ENCODE measurements at regions not wholly inside any gene's neighbourhood (a gene's known extent, or its start where the extent isn't known, plus 50 kb on each side); places are given as distances from the start of the nearest gene placed in this dataset.

- CTCF ChIA-PET (ENCODE audit: partially characterized antibody): interaction anchor here (0.7 to 4.0 kb wide), 47 partner anchors 9 to 852 kb away, joined by 3 to 45 read pairs (median 4); no protein-coding TSS in a partner anchor
- Histone ChIP-seq H2BK5ac (ENCODE audit: low read depth, low read length) (no peak overlapping the region), H2BK15ac (ENCODE audit: low read length) (no peak overlapping the region), H2AFZ (ENCODE audit: low read length) (peak overlapping the region; percentile 18; the same call in 1 of the 2 replicates), H3K27me3 (replicated peaks in 1 of 4; ENCODE audit: control insufficient read depth in 3 of 4, extremely low read depth in 1 of 4, insufficient read depth in 3 of 4, low read length in 3 of 4) (peaks cover 0 to 1% (median 0%) of the 10 kb centered on the region in 4 experiments; a peak in 2 of 7 replicates), H2BK12ac (ENCODE audit: low read depth, low read length) (no peak overlapping the region), H4K91ac (replicated peaks; ENCODE audit: insufficient read length, low read length) (no peak overlapping the region), H2BK120ac (replicated peaks; ENCODE audit: low read depth, low read length) (no peak overlapping the region), H3K18ac (ENCODE audit: extremely low read depth, low read length) (no peak overlapping the region), H3K9me3 (ENCODE audit: insufficient read depth in 2 of 2, low read depth in 1 of 2, low read length in 1 of 2) (no peaks in the 10 kb centered on the region; a peak in 1 of 4 replicates), H3K4me1 (replicated peaks in 1 of 4; ENCODE audit: control insufficient read depth in 3 of 4, insufficient read depth in 4 of 4, low read length in 3 of 4) (no peaks in the 10 kb centered on the region), H3K79me1 (ENCODE audit: low read depth, low read length) (no peaks in the 10 kb centered on the region), H2BK20ac (ENCODE audit: low read length) (no peak overlapping the region), H3K4me3 (ENCODE audit: extremely low read depth in 1 of 4, insufficient read depth in 2 of 4, low read depth in 3 of 4, low read length in 4 of 4) (no peak overlapping the region), H4K20me1 (replicated peaks in 1 of 2; ENCODE audit: control insufficient read depth in 1 of 2, insufficient read depth in 2 of 2, low read length in 2 of 2) (no peaks in the 10 kb centered on the region), H4K5ac (ENCODE audit: insufficient read length, low read depth, low read length) (no peak overlapping the region), H3K36me3 (ENCODE audit: control insufficient read depth in 2 of 4, insufficient read depth in 4 of 4, low read length in 3 of 4) (no peaks in the 10 kb centered on the region), H3K4ac (replicated peaks; ENCODE audit: insufficient read length, low read depth, low read length) (no peak overlapping the region), H3K14ac (ENCODE audit: insufficient read length) (no peak overlapping the region), H4K8ac (ENCODE audit: extremely low read depth, insufficient read depth, low read length) (no peak overlapping the region; the same call in 1 of the 2 replicates), H3K23me2 (ENCODE audit: low read depth, low read length) (no peaks in the 10 kb centered on the region), H3K4me2 (ENCODE audit: insufficient read depth in 1 of 2, low read depth in 2 of 2, low read length in 2 of 2) (no peak overlapping the region), H3K27ac (ENCODE audit: low read depth, low read length) (no peak overlapping the region), H3K79me2 (ENCODE audit: control insufficient read depth in 1 of 2, insufficient read depth in 2 of 2, low read length in 2 of 2) (no peaks in the 10 kb centered on the region), H2AK5ac (ENCODE audit: low read depth, low read length) (no peak overlapping the region), H3K9ac (replicated peaks in 1 of 4; ENCODE audit: extremely low read depth in 1 of 4, low read depth in 3 of 4, low read length in 3 of 4) (no peak overlapping the region), H3K56ac (replicated peaks; ENCODE audit: insufficient read length, low read depth, low read length) (no peak overlapping the region), H3K23ac (ENCODE audit: insufficient read length) (no peak overlapping the region)
- WGBS, 2 experiments (ENCODE audit: extremely low coverage in 1 of 2, insufficient coverage in 1 of 2, insufficient read length in 1 of 2, insufficient replicate concordance in 2 of 2, low coverage in 1 of 2, low lambda C conversion rate in 2 of 2, missing lambda C conversion rate in 1 of 2): 93% methylated on average over 1 of the region's 1 CpG; no CpG with 5 or more reads in 1 of the 2 experiments
- peak; percentile 88 for FAIRE-seq
- POLR2A ChIA-PET (ENCODE audit: partially characterized antibody): no interaction called here
- peak in 1 of 2 experiments; percentile 29 for DNase-seq (ENCODE audit: low read depth in 1 of 2, low spot score in 2 of 2)
- TF ChIP-seq CTBP2 (IDR thresholded peaks at IDR 0.05; ENCODE audit: borderline replicate concordance, insufficient read depth, insufficient read length, low read length) (no peak), SP1 (IDR thresholded peaks at IDR 0.05; ENCODE audit: low read depth, low read length) (no peak), KDM4A (IDR thresholded peaks at IDR 0.05; ENCODE audit: low read depth, low read length, severe bottlenecking) (no peak), RAD21 (IDR thresholded peaks at IDR 0.05 in 1 of 2, conservative IDR thresholded peaks at IDR 0.05 in 1 of 2; ENCODE audit: low read depth in 2 of 2, low read length in 2 of 2) (peak; percentile 96 to 99), BCL11A (IDR thresholded peaks at IDR 0.05; ENCODE audit: low read depth in 2 of 2, low read length in 2 of 2) (no peak), CTCF (IDR thresholded peaks at IDR 0.05; ENCODE audit: control extremely low read depth in 1 of 3, insufficient read depth in 1 of 3, low read depth in 1 of 3, low read length in 3 of 3) (peak; percentile 40 to 93 (median 86)), TEAD4 (IDR thresholded peaks at IDR 0.05; ENCODE audit: low read depth, low read length) (no peak), MAFK (IDR thresholded peaks at IDR 0.05; ENCODE audit: low read depth, low read length) (no peak), SIN3A (conservative IDR thresholded peaks at IDR 0.05 in 1 of 2, IDR thresholded peaks at IDR 0.05 in 1 of 2; ENCODE audit: low read depth in 1 of 2, low read length in 2 of 2) (no peak), CEBPB (IDR thresholded peaks at IDR 0.05; ENCODE audit: low read depth, low read length) (0 out of 2 replicates have a peak, but pooled peaks have one; percentile 36), RXRA (IDR thresholded peaks at IDR 0.05; ENCODE audit: insufficient read depth, low read depth, low read length) (no peak)
Observed at GRCh38 chr11:112440518-112440917, 179.9 kb upstream of the PLET1 start.

All from H1 (cell line).